ENCODE measurements at regions not wholly inside any gene's neighbourhood (a gene's known extent, or its start where the extent isn't known, plus 50 kb on each side); places are given as distances from the start of the nearest gene placed in this dataset.

- TF ChIP-seq CTCF (conservative IDR thresholded peaks at IDR 0.05; ENCODE audit: low read depth, low read length) (no peak), EZH2 (IDR thresholded peaks at IDR 0.05; ENCODE audit: borderline replicate concordance, low read depth, low read length, poor library complexity, severe bottlenecking) (no peak)
Measured at GRCh38 chr2:200748779-200749178, 62.9 kb upstream of the BZW1 start.

All from A673 (cell line).